ENCODE measurements at regions not wholly inside any gene's neighbourhood (a gene's known extent, or its start where the extent isn't known, plus 50 kb on each side); places are given as distances from the start of the nearest gene placed in this dataset.

DNA sequence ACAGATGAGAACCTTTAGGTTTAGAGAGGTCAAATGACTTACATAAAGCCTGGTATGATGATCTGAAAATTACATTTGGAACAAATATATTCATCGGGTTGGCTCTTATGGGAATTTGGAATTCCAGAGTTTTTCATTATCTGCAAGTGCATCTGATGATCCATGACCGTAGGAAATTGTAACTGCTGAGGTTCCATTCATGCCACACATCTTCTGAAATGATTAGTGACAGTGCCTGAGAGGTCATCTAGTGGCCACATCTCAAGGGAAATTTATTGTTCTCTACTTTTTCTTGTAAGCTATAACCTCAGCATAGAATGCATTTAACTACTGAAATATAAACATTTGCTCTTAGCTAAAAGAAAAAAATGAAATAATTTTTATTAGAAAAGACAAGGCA is 105.8 kb upstream of the NWD2 start:
- TF ChIP-seq, protein P1, sequence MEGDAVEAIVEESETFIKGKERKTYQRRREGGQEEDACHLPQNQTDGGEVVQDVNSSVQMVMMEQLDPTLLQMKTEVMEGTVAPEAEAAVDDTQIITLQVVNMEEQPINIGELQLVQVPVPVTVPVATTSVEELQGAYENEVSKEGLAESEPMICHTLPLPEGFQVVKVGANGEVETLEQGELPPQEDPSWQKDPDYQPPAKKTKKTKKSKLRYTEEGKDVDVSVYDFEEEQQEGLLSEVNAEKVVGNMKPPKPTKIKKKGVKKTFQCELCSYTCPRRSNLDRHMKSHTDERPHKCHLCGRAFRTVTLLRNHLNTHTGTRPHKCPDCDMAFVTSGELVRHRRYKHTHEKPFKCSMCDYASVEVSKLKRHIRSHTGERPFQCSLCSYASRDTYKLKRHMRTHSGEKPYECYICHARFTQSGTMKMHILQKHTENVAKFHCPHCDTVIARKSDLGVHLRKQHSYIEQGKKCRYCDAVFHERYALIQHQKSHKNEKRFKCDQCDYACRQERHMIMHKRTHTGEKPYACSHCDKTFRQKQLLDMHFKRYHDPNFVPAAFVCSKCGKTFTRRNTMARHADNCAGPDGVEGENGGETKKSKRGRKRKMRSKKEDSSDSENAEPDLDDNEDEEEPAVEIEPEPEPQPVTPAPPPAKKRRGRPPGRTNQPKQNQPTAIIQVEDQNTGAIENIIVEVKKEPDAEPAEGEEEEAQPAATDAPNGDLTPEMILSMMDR (IDR thresholded peaks at IDR 0.05): no peak
- no peak for TF ChIP-seq POLR2A (IDR thresholded peaks at IDR 0.05)
